ENCODE measurements at regions not wholly inside any gene's neighbourhood (a gene's known extent, or its start where the extent isn't known, plus 50 kb on each side); places are given as distances from the start of the nearest gene placed in this dataset.

DNA sequence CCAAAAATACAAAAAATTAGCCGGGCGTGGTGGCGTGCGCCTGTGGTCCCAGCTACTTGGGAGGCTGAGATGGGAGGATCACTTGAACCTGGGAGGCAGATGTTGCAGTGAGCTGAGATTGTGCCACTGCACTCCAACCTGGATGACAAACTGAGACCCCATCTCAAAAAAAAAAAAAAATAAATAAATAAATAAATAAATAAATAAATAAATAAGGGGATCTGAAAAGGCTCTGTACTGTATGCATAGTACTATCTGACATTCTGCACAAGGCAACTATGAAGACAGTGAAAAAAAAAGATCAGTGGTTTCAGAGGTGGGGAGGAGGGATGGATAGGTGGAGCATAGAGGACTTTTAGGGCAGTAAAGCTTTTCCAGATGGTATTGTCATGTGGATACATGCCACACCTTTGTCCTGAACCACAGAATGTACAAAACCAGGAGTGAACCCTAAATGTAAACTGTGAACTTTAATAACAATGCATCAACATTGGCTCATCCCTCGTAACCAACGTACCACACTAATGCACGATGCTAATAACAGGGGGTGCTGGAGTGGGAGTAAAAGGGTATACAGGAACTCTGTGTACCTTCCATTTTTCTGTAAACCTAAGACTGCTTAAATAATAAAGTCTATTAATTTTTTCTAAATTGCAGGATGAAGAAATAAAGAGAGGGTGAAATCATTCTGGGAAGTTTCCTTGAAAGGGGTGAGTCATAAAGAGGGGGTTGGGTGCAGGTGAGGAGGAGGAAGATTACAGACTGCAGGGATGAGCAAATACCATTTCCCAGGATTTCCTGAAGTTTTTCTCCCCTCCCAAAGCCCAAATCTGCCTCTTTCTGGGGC is 155.8 kb upstream of the SDK2 start:
- H3K79me2 ChIP-seq (ENCODE audit: control insufficient read depth, insufficient read depth, low read length) = no peaks in the 10 kb centered on the region
- no peaks in the 10 kb centered on the region for H3K79me1 ChIP-seq (ENCODE audit: low read length)
- H4K8ac ChIP-seq (ENCODE audit: low read depth, low read length) = no peak overlapping the region
- no peak overlapping the region for H3K4ac ChIP-seq (ENCODE audit: low read depth, low read length)
- H3K56ac ChIP-seq (ENCODE audit: low read length) = no peak overlapping the region
- H3K9ac ChIP-seq (ENCODE audit: low read length) = no peak overlapping the region
- WGBS (ENCODE audit: extremely low coverage, insufficient coverage, low lambda C conversion rate) = no CpG with 5 or more reads among the region's 7 CpGs
- H3K18ac ChIP-seq (ENCODE audit: low read length) = no peak overlapping the region
- H3K4me3 ChIP-seq (ENCODE audit: low read length) = no peak overlapping the region
- no peak overlapping the region for H3K4me2 ChIP-seq (ENCODE audit: low read length)
- H3K27me3 ChIP-seq (ENCODE audit: insufficient read depth, low read length, poor library complexity) = no peaks in the 10 kb centered on the region
- no peak overlapping the region for H3K27ac ChIP-seq (ENCODE audit: low read depth, low read length)
- H4K5ac ChIP-seq (ENCODE audit: low read length) = no peak overlapping the region
- no peak overlapping the region for H2AK5ac ChIP-seq (ENCODE audit: low read length)
- no peaks in the 10 kb centered on the region for H3K36me3 ChIP-seq (ENCODE audit: control insufficient read depth, insufficient read depth, low read length)
- H3K4me1 ChIP-seq (ENCODE audit: control insufficient read depth, low read depth, low read length) = peaks cover 12% of the 10 kb centered on the region
- no peak overlapping the region for H2BK15ac ChIP-seq (replicated peaks; ENCODE audit: low read depth)
- H2BK5ac ChIP-seq (ENCODE audit: low read length) = no peak overlapping the region
- no peak overlapping the region for H3K23ac ChIP-seq (ENCODE audit: low read length)
- no peak overlapping the region for H2BK120ac ChIP-seq (ENCODE audit: low read depth, low read length)
- no peak for DNase-seq

GRCh38 chr17:73800893-73801292 is 156.6 kb upstream of the SDK2 start:
- Histone ChIP-seq H3K27ac (ENCODE audit: low read depth, low read length) (no peak overlapping the region), H3K36me3 (ENCODE audit: control insufficient read depth, insufficient read depth, low read length) (no peaks in the 10 kb centered on the region), H3K4ac (ENCODE audit: low read depth, low read length) (no peak overlapping the region), H3K4me3 (ENCODE audit: low read length) (no peak overlapping the region), H3K23ac (ENCODE audit: low read length) (no peak overlapping the region), H3K9ac (ENCODE audit: low read length) (no peak overlapping the region), H4K5ac (ENCODE audit: low read length) (no peak overlapping the region), H3K79me2 (ENCODE audit: control insufficient read depth, insufficient read depth, low read length) (no peaks in the 10 kb centered on the region), H2BK5ac (ENCODE audit: low read length) (no peak overlapping the region), H3K4me1 (ENCODE audit: control insufficient read depth, low read depth, low read length) (peaks cover 12% of the 10 kb centered on the region), H2BK15ac (replicated peaks; ENCODE audit: low read depth) (no peak overlapping the region), H2BK120ac (ENCODE audit: low read depth, low read length) (no peak overlapping the region), H4K8ac (ENCODE audit: low read depth, low read length) (no peak overlapping the region), H3K56ac (ENCODE audit: low read length) (no peak overlapping the region), H3K79me1 (ENCODE audit: low read length) (no peaks in the 10 kb centered on the region), H3K27me3 (ENCODE audit: insufficient read depth, low read length, poor library complexity) (no peaks in the 10 kb centered on the region), H2AK5ac (ENCODE audit: low read length) (no peak overlapping the region), H3K18ac (ENCODE audit: low read length) (no peak overlapping the region), H3K4me2 (ENCODE audit: low read length) (no peak overlapping the region)
- no peak for DNase-seq
- no CpG with 5 or more reads among the region's 8 CpGs for WGBS (ENCODE audit: extremely low coverage, insufficient coverage, low lambda C conversion rate)

DNA sequence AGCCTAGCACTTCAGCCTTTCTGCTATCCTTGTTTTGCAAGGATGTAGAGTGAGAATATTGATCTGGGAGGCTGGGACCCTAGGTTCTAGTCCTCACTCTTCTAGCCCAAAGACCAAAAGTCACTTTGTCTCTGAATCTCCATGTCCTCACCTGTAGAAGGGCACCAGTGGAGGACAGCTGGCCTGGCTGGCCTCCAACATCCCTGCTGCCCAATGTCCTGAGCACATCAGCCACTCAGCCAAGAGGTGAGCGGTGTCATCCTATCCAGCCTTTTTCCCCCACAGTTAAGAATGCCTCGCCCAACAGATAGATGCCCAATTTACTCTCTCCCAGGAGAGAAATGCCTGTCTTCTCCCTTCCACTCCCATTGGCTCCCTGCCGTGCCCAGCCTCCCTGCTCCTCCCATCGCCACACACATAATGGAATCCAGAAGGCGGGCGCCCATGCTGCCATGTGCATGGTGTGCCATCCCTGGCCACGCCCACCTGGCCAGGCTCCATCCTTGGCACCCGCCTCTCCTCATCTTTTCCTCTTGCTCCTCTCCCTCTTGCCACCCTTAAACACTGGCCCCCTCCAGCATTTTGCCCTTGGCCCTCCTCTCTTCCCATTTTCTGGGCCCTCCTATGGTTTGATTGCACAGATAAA is 157.3 kb upstream of the SDK2 start:
- no peak overlapping the region for H3K4me3 ChIP-seq (ENCODE audit: low read length)
- H4K5ac ChIP-seq (ENCODE audit: low read length) = no peak overlapping the region
- no peak overlapping the region for H3K4me2 ChIP-seq (ENCODE audit: low read length)
- DNase-seq = no peak
- H3K79me1 ChIP-seq (ENCODE audit: low read length) = no peaks in the 10 kb centered on the region
- no peak overlapping the region for H3K4ac ChIP-seq (ENCODE audit: low read depth, low read length)
- H3K23ac ChIP-seq (ENCODE audit: low read length) = no peak overlapping the region
- no peak overlapping the region for H4K8ac ChIP-seq (ENCODE audit: low read depth, low read length)
- no peak overlapping the region for H2BK15ac ChIP-seq (replicated peaks; ENCODE audit: low read depth)
- WGBS (ENCODE audit: extremely low coverage, insufficient coverage, low lambda C conversion rate) = no CpG with 5 or more reads among the region's 8 CpGs
- peaks cover 12% of the 10 kb centered on the region for H3K4me1 ChIP-seq (ENCODE audit: control insufficient read depth, low read depth, low read length)
- H3K79me2 ChIP-seq (ENCODE audit: control insufficient read depth, insufficient read depth, low read length) = no peaks in the 10 kb centered on the region
- no peak overlapping the region for H2BK120ac ChIP-seq (ENCODE audit: low read depth, low read length)
- no peak overlapping the region for H3K18ac ChIP-seq (ENCODE audit: low read length)
- no peaks in the 10 kb centered on the region for H3K27me3 ChIP-seq (ENCODE audit: insufficient read depth, low read length, poor library complexity)
- H2AK5ac ChIP-seq (ENCODE audit: low read length) = no peak overlapping the region
- H3K36me3 ChIP-seq (ENCODE audit: control insufficient read depth, insufficient read depth, low read length) = no peaks in the 10 kb centered on the region
- no peak overlapping the region for H3K27ac ChIP-seq (ENCODE audit: low read depth, low read length)
- H3K56ac ChIP-seq (ENCODE audit: low read length) = no peak overlapping the region
- no peak overlapping the region for H2BK5ac ChIP-seq (ENCODE audit: low read length)
- H3K9ac ChIP-seq (ENCODE audit: low read length) = no peak overlapping the region

DNA sequence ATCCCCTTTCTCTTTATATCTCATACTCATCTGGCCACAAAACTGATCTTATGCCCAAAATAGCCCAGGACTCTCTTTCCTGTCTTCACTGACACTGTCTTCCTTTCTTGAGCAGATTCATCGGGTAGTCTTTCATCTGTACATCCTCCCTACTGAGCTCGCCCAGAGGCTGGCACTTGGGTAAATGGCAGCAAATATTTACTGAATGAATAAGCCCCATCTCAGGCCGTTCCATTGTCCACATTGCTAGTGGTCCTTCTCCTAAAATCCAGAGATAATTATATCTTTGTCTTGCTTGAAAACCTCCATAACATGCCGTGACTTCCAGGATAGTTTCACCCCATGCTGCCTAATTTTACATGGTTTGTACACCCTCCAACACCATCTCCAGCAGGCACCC is 158.1 kb upstream of the SDK2 start:
- Histone ChIP-seq H2BK5ac (ENCODE audit: low read length) (no peak overlapping the region), H2AK5ac (ENCODE audit: low read length) (no peak overlapping the region), H3K79me1 (ENCODE audit: low read length) (no peaks in the 10 kb centered on the region), H3K36me3 (ENCODE audit: control insufficient read depth, insufficient read depth, low read length) (no peaks in the 10 kb centered on the region), H3K18ac (ENCODE audit: low read length) (no peak overlapping the region), H3K27ac (ENCODE audit: low read depth, low read length) (no peak overlapping the region), H3K4me3 (ENCODE audit: low read length) (no peak overlapping the region), H3K4me1 (ENCODE audit: control insufficient read depth, low read depth, low read length) (peaks cover 12% of the 10 kb centered on the region), H4K5ac (ENCODE audit: low read length) (no peak overlapping the region), H3K27me3 (ENCODE audit: insufficient read depth, low read length, poor library complexity) (no peaks in the 10 kb centered on the region), H3K4ac (ENCODE audit: low read depth, low read length) (no peak overlapping the region), H3K56ac (ENCODE audit: low read length) (no peak overlapping the region), H2BK120ac (ENCODE audit: low read depth, low read length) (no peak overlapping the region), H3K9ac (ENCODE audit: low read length) (no peak overlapping the region), H4K8ac (ENCODE audit: low read depth, low read length) (no peak overlapping the region), H3K4me2 (ENCODE audit: low read length) (no peak overlapping the region), H3K23ac (ENCODE audit: low read length) (no peak overlapping the region), H2BK15ac (replicated peaks; ENCODE audit: low read depth) (no peak overlapping the region), H3K79me2 (ENCODE audit: control insufficient read depth, insufficient read depth, low read length) (no peaks in the 10 kb centered on the region)
- no peak for DNase-seq
- WGBS (ENCODE audit: extremely low coverage, insufficient coverage, low lambda C conversion rate) = no CpG with 5 or more reads among the region's 4 CpGs

DNA sequence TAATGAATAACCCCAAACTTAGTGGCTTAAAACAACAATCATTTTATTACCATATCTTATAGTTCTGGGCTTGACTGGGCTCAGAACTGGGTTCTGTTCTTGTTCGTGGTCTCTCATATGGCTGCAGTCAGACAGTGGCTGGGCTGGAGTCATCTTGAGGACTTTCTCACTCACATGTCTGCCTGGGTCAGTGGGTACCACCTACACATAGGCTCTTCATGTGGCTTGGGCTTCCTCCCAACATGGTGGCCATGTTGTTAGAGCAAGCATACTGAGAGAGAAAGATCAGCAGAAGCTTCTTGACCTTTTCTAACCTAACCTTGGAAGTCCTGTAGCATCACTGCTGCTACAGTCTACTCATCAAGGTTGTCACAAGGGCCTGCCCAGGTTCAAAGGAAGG is 158.6 kb upstream of the SDK2 start:
- Histone ChIP-seq H4K8ac (ENCODE audit: low read depth, low read length) (no peak overlapping the region), H3K79me1 (ENCODE audit: low read length) (no peaks in the 10 kb centered on the region), H3K4ac (ENCODE audit: low read depth, low read length) (no peak overlapping the region), H2BK15ac (replicated peaks; ENCODE audit: low read depth) (no peak overlapping the region), H2AK5ac (ENCODE audit: low read length) (no peak overlapping the region), H3K4me1 (ENCODE audit: control insufficient read depth, low read depth, low read length) (peaks cover 12% of the 10 kb centered on the region), H3K4me3 (ENCODE audit: low read length) (no peak overlapping the region), H2BK5ac (ENCODE audit: low read length) (no peak overlapping the region), H3K36me3 (ENCODE audit: control insufficient read depth, insufficient read depth, low read length) (no peaks in the 10 kb centered on the region), H3K4me2 (ENCODE audit: low read length) (no peak overlapping the region), H3K79me2 (ENCODE audit: control insufficient read depth, insufficient read depth, low read length) (no peaks in the 10 kb centered on the region), H3K18ac (ENCODE audit: low read length) (no peak overlapping the region), H3K27ac (ENCODE audit: low read depth, low read length) (no peak overlapping the region), H2BK120ac (ENCODE audit: low read depth, low read length) (no peak overlapping the region), H4K5ac (ENCODE audit: low read length) (no peak overlapping the region), H3K23ac (ENCODE audit: low read length) (no peak overlapping the region), H3K56ac (ENCODE audit: low read length) (no peak overlapping the region), H3K27me3 (ENCODE audit: insufficient read depth, low read length, poor library complexity) (no peaks in the 10 kb centered on the region), H3K9ac (ENCODE audit: low read length) (no peak overlapping the region)
- no CpG with 5 or more reads among the region's 1 CpG for whole genome bisulfite sequencing (ENCODE audit: extremely low coverage, insufficient coverage, low lambda C conversion rate)
- DNase-seq = peak; percentile 17

Measured in mesendoderm (in vitro differentiated cells).